SK-N-SH treated with all-trans-retinoic acid at 6 μM for 48 hours (cell line): ENCODE measurements at regions not wholly inside any gene's neighbourhood (a gene's known extent, or its start where the extent isn't known, plus 50 kb on each side); places are given as distances from the start of the nearest gene placed in this dataset.

ENCODE experiments used
- ATAC-seq: fragments of 200-7000 bp; cut with Tn5 transposase; 3 replicates; pipeline ENCODE4 v1.9.1; 2020; ENCODE audit warnings: mild to moderate bottlenecking, moderate library complexity
- ARNTL ChIP-seq: fragments of 450-650 bp; formaldehyde crosslinking; IDR thresholded peaks from 2 replicates; pipeline ENCODE4 v1.5.0; 2020; ENCODE audit warnings: low read depth, mild to moderate bottlenecking, moderate library complexity, borderline replicate concordance
- BACH2 ChIP-seq: fragments of 250-450 bp; sonication (Bioruptor Pico); IDR thresholded peaks from 2 replicates; pipeline ENCODE4 v1.9.0; 2021; ENCODE audit warnings: mild to moderate bottlenecking, borderline replicate concordance
- CSDC2 ChIP-seq: fragments of 250-450 bp; sonication (Bioruptor Pico); IDR thresholded peaks from 2 replicates; pipeline ENCODE4 v1.5.0; 2020; ENCODE audit warnings: mild to moderate bottlenecking, moderate library complexity
- ESRRG ChIP-seq: fragments of 250-450 bp; sonication (Bioruptor Pico); IDR thresholded peaks from 2 replicates; pipeline ENCODE4 v1.6.1; 2021; ENCODE audit warnings: mild to moderate bottlenecking
- GLIS3 ChIP-seq: fragments of 250-450 bp; sonication (Bioruptor Pico); IDR thresholded peaks from 2 replicates; pipeline ENCODE4 v1.5.0; 2020; ENCODE audit warnings: mild to moderate bottlenecking, moderate library complexity
- ISL1 ChIP-seq: fragments of 250-450 bp; sonication (Bioruptor Pico); IDR thresholded peaks from 2 replicates; pipeline ENCODE4 v2.1.2; 2022; ENCODE audit warnings: mild to moderate bottlenecking, moderate library complexity
- OSR1 ChIP-seq: fragments of 250-450 bp; sonication (Bioruptor Pico); IDR thresholded peaks from 2 replicates; pipeline ENCODE4 v1.8.0; 2022; ENCODE audit warnings: moderate library complexity, mild to moderate bottlenecking, inconsistent platforms
- PPARA ChIP-seq: fragments of 250-450 bp; sonication (Bioruptor Pico); IDR thresholded peaks from 2 replicates; pipeline ENCODE4 v1.5.0; 2020; ENCODE audit warnings: mild to moderate bottlenecking, borderline replicate concordance
- RARB ChIP-seq: fragments of 250-450 bp; sonication (Bioruptor Pico); IDR thresholded peaks from 2 replicates; pipeline ENCODE4 v1.8.0; 2021; ENCODE audit warnings: mild to moderate bottlenecking, moderate library complexity
- SNAI2 ChIP-seq: fragments of 250-450 bp; sonication (Bioruptor Pico); IDR thresholded peaks from 2 replicates; pipeline ENCODE4 v1.5.0; 2020; ENCODE audit warnings: mild to moderate bottlenecking, moderate library complexity
- TCF4 ChIP-seq: fragments of 250-450 bp; sonication (Bioruptor Pico); IDR thresholded peaks from 2 replicates; pipeline ENCODE4 v1.8.0; 2021; ENCODE audit warnings: mild to moderate bottlenecking, moderate library complexity, borderline replicate concordance
- TOX ChIP-seq: fragments of 250-450 bp; sonication (Bioruptor Pico); IDR thresholded peaks from 2 replicates; pipeline ENCODE4 v1.8.0; 2021; ENCODE audit warnings: mild to moderate bottlenecking, moderate library complexity, borderline replicate concordance
- ZC3H10 ChIP-seq: fragments of 250-450 bp; sonication (Bioruptor Pico); IDR thresholded peaks from 2 replicates; pipeline ENCODE4 v1.5.1; 2021; ENCODE audit warnings: mild to moderate bottlenecking, moderate library complexity
- ZFP30 ChIP-seq: fragments of 450-650 bp; formaldehyde crosslinking; IDR thresholded peaks from 2 replicates; pipeline ENCODE4 v1.5.0; 2022; ENCODE audit warnings: mild to moderate bottlenecking, moderate library complexity
- ZNF565 ChIP-seq: fragments of 450-650 bp; formaldehyde crosslinking; conservative IDR thresholded peaks from 2 replicates; pipeline ENCODE4 v1.5.0; 2020; ENCODE audit warnings: low read depth, mild to moderate bottlenecking, moderate library complexity
- ZNF70 ChIP-seq: fragments of 450-650 bp; formaldehyde crosslinking; IDR thresholded peaks from 2 replicates; pipeline ENCODE4 v1.5.0; 2020; ENCODE audit warnings: mild to moderate bottlenecking, moderate library complexity
- ZNF8 ChIP-seq: fragments of 450-650 bp; formaldehyde crosslinking; IDR thresholded peaks from 2 replicates; pipeline ENCODE4 v1.5.0; 2020; ENCODE audit warnings: mild to moderate bottlenecking, moderate library complexity
- TF ChIP-seq, protein P1 (sequence below): fragments of 250-450 bp; sonication (Bioruptor Pico); IDR thresholded peaks from 2 replicates; pipeline ENCODE4 v1.5.1; 2021; ENCODE audit warnings: mild to moderate bottlenecking, moderate library complexity
- TF ChIP-seq, protein P2 (sequence below): fragments of 250-450 bp; sonication (Bioruptor Pico); IDR thresholded peaks from 2 replicates; pipeline ENCODE4 v1.5.0; 2020; ENCODE audit warnings: mild to moderate bottlenecking, moderate library complexity
- TF ChIP-seq, protein P3 (sequence below): fragments of 250-450 bp; sonication (Bioruptor Pico); IDR thresholded peaks from 2 replicates; pipeline ENCODE4 v1.8.0; 2021; ENCODE audit warnings: low read depth, mild to moderate bottlenecking, moderate library complexity, borderline replicate concordance
- TF ChIP-seq, protein P4 (sequence below): fragments of 250-450 bp; sonication (Bioruptor Pico); IDR thresholded peaks from 2 replicates; pipeline ENCODE4 v1.8.0; 2020; ENCODE audit warnings: mild to moderate bottlenecking, moderate library complexity, borderline replicate concordance
- TF ChIP-seq, protein P5 (sequence below): fragments of 250-450 bp; sonication (Bioruptor Pico); IDR thresholded peaks from 2 replicates; pipeline ENCODE4 v1.5.1; 2020; ENCODE audit warnings: low read depth, mild to moderate bottlenecking, moderate library complexity

DNA sequence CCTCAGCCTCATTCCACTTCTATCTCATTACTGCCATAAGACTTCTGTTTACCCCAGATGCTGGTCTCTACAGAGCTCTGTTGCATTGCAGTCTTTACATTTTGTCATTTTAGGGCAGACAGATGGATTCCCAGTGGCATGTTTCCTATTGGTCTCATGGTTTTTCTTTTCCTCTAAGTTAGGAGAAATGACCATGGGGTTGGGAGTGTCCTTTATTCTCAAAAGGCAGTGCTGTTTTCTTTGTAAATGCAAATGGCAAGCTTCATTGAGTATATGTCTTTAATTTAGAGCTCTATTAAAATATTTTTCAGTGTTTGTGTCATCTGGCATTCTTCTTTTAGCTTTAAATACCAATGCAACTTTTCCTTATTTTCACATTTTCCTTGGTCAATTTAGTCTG lies 57.0 kb downstream of the MSTN start:
- TF ChIP-seq ZNF70 = no peak
- TF ChIP-seq, protein P1, sequence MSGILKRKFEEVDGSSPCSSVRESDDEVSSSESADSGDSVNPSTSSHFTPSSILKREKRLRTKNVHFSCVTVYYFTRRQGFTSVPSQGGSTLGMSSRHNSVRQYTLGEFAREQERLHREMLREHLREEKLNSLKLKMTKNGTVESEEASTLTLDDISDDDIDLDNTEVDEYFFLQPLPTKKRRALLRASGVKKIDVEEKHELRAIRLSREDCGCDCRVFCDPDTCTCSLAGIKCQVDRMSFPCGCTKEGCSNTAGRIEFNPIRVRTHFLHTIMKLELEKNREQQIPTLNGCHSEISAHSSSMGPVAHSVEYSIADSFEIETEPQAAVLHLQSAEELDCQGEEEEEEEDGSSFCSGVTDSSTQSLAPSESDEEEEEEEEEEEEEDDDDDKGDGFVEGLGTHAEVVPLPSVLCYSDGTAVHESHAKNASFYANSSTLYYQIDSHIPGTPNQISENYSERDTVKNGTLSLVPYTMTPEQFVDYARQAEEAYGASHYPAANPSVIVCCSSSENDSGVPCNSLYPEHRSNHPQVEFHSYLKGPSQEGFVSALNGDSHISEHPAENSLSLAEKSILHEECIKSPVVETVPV (CRISPR knock-in tag) = no peak
- TF ChIP-seq ARNTL (CRISPR knock-in tag) = no peak
- no peak for TF ChIP-seq OSR1 (CRISPR knock-in tag)
- no peak for TF ChIP-seq TOX (CRISPR knock-in tag)
- TF ChIP-seq PPARA (CRISPR knock-in tag) = no peak
- TF ChIP-seq, protein P2, sequence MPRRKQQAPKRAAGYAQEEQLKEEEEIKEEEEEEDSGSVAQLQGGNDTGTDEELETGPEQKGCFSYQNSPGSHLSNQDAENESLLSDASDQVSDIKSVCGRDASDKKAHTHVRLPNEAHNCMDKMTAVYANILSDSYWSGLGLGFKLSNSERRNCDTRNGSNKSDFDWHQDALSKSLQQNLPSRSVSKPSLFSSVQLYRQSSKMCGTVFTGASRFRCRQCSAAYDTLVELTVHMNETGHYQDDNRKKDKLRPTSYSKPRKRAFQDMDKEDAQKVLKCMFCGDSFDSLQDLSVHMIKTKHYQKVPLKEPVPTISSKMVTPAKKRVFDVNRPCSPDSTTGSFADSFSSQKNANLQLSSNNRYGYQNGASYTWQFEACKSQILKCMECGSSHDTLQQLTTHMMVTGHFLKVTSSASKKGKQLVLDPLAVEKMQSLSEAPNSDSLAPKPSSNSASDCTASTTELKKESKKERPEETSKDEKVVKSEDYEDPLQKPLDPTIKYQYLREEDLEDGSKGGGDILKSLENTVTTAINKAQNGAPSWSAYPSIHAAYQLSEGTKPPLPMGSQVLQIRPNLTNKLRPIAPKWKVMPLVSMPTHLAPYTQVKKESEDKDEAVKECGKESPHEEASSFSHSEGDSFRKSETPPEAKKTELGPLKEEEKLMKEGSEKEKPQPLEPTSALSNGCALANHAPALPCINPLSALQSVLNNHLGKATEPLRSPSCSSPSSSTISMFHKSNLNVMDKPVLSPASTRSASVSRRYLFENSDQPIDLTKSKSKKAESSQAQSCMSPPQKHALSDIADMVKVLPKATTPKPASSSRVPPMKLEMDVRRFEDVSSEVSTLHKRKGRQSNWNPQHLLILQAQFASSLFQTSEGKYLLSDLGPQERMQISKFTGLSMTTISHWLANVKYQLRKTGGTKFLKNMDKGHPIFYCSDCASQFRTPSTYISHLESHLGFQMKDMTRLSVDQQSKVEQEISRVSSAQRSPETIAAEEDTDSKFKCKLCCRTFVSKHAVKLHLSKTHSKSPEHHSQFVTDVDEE (CRISPR knock-in tag) = no peak
- no peak for TF ChIP-seq ZNF565 (CRISPR knock-in tag)
- TF ChIP-seq ZFP30 = no peak
- TF ChIP-seq GLIS3 (CRISPR knock-in tag) = no peak
- TF ChIP-seq ISL1 (CRISPR knock-in tag) = no peak
- TF ChIP-seq ZC3H10 (CRISPR knock-in tag) = no peak
- TF ChIP-seq BACH2 = no peak
- TF ChIP-seq, protein P3, sequence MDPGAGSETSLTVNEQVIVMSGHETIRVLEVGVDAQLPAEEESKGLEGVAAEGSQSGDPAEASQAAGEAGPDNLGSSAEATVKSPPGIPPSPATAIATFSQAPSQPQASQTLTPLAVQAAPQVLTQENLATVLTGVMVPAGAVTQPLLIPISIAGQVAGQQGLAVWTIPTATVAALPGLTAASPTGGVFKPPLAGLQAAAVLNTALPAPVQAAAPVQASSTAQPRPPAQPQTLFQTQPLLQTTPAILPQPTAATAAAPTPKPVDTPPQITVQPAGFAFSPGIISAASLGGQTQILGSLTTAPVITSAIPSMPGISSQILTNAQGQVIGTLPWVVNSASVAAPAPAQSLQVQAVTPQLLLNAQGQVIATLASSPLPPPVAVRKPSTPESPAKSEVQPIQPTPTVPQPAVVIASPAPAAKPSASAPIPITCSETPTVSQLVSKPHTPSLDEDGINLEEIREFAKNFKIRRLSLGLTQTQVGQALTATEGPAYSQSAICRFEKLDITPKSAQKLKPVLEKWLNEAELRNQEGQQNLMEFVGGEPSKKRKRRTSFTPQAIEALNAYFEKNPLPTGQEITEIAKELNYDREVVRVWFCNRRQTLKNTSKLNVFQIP = no peak
- TF ChIP-seq, protein P4, sequence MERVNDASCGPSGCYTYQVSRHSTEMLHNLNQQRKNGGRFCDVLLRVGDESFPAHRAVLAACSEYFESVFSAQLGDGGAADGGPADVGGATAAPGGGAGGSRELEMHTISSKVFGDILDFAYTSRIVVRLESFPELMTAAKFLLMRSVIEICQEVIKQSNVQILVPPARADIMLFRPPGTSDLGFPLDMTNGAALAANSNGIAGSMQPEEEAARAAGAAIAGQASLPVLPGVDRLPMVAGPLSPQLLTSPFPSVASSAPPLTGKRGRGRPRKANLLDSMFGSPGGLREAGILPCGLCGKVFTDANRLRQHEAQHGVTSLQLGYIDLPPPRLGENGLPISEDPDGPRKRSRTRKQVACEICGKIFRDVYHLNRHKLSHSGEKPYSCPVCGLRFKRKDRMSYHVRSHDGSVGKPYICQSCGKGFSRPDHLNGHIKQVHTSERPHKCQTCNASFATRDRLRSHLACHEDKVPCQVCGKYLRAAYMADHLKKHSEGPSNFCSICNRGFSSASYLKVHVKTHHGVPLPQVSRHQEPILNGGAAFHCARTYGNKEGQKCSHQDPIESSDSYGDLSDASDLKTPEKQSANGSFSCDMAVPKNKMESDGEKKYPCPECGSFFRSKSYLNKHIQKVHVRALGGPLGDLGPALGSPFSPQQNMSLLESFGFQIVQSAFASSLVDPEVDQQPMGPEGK = no peak
- TF ChIP-seq ZNF8 (CRISPR knock-in tag) = no peak
- no peak for TF ChIP-seq ESRRG (CRISPR knock-in tag)
- TF ChIP-seq CSDC2 (CRISPR knock-in tag) = no peak
- TF ChIP-seq, all 23 proteins: peak for 0
- ATAC-seq = no peak

DNA sequence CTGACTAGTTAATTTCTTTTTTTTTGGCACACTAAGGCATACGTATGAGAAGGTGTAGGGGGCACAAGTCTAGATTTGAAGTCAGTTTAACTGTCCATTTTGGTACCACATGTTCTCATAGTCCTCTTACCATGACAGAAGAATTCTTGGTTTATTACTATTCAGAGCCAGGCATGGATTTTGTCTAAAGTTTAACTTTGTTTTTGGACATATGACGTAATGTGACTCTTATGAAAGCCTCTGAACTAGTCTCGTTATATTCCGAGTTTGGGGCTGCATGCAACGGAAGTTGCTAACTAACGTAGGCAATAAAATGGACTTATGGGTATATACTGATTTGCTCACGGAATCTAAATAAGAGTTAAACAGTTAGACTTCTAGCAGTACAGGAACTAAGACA lies 62.9 kb downstream of the MSTN start:
- no peak for ATAC-seq
- TF ChIP-seq TCF4 (no peak), RARB (no peak), TOX (CRISPR knock-in tag) (no peak), BACH2 (no peak), CSDC2 (CRISPR knock-in tag) (no peak), ZFP30 (no peak), SNAI2 (CRISPR knock-in tag) (no peak), ARNTL (CRISPR knock-in tag) (no peak), ZC3H10 (CRISPR knock-in tag) (no peak), ISL1 (CRISPR knock-in tag) (no peak), ZNF565 (CRISPR knock-in tag) (no peak)
- TF ChIP-seq, protein P1 (CRISPR knock-in tag) = no peak
- TF ChIP-seq, protein P2 (CRISPR knock-in tag) = no peak
- TF ChIP-seq, protein P5, sequence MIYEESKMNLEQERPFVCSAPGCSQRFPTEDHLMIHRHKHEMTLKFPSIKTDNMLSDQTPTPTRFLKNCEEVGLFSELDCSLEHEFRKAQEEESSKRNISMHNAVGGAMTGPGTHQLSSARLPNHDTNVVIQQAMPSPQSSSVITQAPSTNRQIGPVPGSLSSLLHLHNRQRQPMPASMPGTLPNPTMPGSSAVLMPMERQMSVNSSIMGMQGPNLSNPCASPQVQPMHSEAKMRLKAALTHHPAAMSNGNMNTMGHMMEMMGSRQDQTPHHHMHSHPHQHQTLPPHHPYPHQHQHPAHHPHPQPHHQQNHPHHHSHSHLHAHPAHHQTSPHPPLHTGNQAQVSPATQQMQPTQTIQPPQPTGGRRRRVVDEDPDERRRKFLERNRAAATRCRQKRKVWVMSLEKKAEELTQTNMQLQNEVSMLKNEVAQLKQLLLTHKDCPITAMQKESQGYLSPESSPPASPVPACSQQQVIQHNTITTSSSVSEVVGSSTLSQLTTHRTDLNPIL (CRISPR knock-in tag) = no peak
- TF ChIP-seq, protein P4 = no peak
- TF ChIP-seq, protein P3 = no peak
